GM10266 (cell line): ENCODE measurements at regions not wholly inside any gene's neighbourhood (a gene's known extent, or its start where the extent isn't known, plus 50 kb on each side); places are given as distances from the start of the nearest gene placed in this dataset.

Source experiments
- DNase-seq: peaks from one replicate; pipeline ENCODE4 v3.0.0; 2012; ENCODE audit errors: extremely low spot score
- TF ChIP-seq, protein P1 (sequence below): IDR thresholded peaks from 2 replicates; pipeline ENCODE4 v1.5.1; 2012; ENCODE audit warnings: mild to moderate bottlenecking, low read depth; ENCODE audit not compliant: control insufficient read depth, insufficient read depth; ENCODE audit errors: missing control alignments

DNA sequence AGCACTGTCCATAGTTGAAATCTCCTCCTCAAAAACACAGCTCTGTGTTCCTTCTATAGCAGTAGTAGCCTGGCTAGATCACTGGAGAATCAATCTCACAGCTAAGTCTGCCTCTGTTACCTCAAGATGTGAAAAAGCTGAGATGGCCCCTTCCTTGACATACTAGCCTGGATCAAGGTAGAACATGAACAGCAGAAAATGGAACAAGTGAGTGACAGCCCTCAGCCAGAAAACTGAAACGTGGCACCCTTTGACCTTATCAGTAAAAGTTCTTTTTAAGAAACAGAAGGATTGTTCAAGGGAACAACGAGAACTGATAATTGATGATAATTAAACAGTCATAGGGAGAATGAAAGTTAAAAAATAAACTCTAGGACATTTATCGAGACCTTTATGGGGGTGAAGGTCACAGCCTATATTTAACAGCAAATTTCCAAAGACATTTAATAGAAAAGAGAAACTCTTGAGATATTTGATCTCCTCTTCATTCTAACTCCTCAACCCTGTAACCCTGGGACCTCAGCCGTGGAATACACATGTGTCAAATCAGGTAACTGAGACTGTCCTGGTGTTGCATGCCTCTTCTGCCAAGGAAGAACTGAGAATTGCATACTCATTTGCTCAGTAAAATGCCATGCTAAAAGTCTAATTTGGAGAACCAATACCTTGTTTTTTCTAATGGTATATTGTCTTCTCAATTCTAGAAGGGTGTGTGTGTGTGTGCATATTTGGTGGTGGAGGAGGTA lies 258.0 kb upstream of the ATP2B1 start:
- DNase-seq: no peak
- TF ChIP-seq, protein P1, sequence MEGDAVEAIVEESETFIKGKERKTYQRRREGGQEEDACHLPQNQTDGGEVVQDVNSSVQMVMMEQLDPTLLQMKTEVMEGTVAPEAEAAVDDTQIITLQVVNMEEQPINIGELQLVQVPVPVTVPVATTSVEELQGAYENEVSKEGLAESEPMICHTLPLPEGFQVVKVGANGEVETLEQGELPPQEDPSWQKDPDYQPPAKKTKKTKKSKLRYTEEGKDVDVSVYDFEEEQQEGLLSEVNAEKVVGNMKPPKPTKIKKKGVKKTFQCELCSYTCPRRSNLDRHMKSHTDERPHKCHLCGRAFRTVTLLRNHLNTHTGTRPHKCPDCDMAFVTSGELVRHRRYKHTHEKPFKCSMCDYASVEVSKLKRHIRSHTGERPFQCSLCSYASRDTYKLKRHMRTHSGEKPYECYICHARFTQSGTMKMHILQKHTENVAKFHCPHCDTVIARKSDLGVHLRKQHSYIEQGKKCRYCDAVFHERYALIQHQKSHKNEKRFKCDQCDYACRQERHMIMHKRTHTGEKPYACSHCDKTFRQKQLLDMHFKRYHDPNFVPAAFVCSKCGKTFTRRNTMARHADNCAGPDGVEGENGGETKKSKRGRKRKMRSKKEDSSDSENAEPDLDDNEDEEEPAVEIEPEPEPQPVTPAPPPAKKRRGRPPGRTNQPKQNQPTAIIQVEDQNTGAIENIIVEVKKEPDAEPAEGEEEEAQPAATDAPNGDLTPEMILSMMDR: no peak

DNA sequence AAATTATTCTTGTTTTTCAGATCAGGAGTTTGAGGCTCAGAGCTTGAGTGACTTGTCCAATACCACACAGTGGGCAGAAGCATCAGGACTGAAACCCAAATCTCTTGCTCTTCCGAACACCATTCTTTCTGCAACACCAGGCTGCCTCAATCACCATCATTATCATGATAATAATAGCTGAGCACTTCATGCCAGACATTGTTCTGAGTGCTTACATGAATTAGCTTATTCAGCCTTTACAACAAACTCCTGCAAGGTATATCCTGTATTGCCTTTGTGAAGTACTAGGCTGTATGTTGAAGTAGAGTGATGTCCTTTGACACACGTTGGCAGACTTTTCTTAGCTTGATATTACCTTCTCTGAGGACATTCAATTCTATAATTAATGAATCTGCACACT lies 257.4 kb upstream of the ATP2B1 start:
- TF ChIP-seq, protein P1: no peak
- DNase-seq: no peak

DNA sequence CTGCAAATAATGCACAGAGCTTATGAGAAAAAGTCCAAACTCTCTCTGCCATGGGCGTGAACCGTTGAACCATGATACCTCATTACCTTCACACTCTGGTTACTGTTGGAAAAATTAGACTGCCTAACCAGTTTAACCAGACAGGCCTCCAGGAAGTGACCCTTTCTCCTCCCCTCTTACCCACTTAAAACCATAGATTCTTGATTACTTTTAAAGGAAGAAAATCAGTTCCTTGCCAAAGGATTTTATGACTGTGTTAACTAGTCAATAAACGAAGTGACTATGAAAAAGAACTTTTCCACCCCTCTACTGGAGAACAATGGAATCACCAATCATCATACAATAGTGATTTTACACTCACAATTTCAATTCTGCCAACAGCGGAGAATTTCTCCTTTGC lies 254.0 kb upstream of the ATP2B1 start:
- TF ChIP-seq, protein P1: no peak
- no peak for DNase-seq

DNA sequence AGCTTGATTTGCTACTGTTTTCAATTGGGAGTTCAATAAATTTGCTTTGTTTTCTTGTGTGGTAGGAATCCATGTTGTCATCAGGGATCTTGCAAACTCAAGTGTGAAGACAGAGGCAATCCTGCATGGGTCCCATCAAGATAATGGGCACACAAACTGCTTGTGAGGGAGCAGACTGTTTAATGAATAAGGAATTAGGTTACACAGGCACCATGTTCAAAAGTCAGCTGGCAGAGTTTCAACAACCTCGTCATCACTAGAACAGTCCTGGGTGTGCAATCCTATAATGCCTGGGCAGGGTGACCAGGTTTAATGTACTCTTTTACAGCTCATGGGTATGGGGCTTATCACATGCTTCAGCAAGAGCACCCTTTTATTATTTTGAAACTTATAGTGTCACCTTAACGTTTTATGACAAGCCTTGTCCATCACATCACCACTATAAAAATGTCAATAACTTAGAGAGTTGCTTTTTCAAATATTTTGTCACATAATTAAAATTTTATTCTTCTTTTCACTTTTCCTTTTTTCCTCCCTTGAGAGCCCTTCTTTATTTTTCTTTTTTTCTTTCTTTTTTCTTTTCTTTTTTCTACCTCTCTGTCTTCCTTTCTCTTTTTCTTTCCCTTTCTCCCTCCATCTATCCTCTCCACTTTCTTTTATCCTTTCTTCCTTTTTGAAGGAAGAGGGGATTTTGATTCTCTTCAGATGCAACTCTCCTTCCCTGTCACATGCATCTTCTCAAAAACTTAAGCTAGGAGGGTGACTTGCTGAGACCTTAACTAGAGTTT lies 252.2 kb upstream of the ATP2B1 start:
- TF ChIP-seq, protein P1: no peak
- DNase-seq: no peak

DNA sequence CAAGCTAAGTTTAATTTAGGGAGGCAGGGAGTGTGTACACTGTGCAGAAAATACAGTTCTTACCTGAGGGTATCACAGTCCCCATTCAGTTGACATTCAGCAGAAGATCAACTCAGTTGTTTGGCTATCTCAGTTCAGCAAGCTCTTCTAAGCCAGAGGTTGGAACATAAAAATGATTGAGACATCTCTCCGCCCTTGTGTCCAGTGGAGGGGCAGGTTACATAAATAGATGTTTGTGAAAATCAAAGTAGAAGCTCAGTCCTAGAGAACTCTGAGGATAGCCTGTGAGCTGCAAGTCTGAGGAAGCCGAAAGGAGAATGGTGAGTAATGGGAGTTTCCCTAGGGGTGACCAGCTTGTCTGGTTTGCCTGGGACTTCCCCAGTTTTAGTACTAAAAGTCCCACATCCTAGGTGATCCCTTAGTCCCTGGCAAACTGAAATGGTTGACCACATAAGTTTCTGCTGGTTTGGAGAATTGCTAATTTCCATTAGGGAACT lies 251.4 kb upstream of the ATP2B1 start:
- TF ChIP-seq, protein P1: no peak
- DNase-seq: peak; percentile 47

DNA sequence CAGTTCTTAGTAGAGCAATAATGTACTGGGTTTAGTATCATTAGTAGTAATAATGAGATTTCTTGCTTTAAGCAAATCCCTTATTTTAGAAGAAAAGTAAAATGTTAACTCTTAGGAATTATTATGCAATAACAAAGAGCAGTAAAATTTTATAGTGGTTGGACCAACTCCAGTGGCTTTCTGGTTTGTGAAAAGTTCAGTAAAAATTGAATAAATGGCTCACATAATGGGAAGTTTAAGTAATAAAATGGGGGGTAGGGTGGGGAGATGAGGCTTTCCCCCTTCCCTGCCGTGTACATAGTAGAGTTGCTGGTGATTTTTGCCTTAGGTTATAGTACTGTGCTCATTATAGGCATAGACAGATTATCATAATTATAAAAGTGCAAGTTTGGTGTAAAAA lies 250.5 kb upstream of the ATP2B1 start:
- DNase-seq: no peak

DNA sequence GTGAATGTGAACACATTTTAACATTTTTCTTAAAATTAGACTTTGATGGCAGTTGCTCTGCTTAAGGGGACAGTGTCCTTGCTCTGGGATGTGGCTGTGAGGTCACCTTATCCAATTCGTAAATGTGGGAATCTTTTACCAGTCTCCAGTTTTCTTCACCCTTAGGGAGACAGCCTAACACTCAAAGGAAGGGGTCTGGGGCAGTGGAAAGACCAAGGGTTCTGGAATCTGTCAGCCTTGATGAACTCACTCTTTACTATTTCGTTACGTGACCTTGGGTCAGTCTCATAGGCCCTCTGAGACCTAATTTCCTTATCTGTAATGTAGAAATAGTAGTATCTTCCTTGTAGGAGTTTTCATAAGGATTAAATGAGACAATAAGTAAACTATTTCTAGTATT lies 245.6 kb upstream of the ATP2B1 start:
- TF ChIP-seq, protein P1: no peak
- DNase-seq: no peak

More for the DNA sequence above, 250.5 kb upstream of the ATP2B1 start:
- TF ChIP-seq, protein P1: no peak
